Fibroblast of lung (primary cell): ENCODE measurements at regions not wholly inside any gene's neighbourhood (a gene's known extent, or its start where the extent isn't known, plus 50 kb on each side); places are given as distances from the start of the nearest gene placed in this dataset.

Experiments used
- EZH2 ChIP-seq: IDR thresholded peaks from 2 replicates; pipeline ENCODE4 v1.5.1; 2012; ENCODE audit warnings: low read length, control low read depth, mild to moderate bottlenecking; ENCODE audit errors: missing control alignments
- TF ChIP-seq, protein P1 (sequence below), 2 donors: IDR thresholded peaks in 1 of 2; conservative IDR thresholded peaks in 1 of 2; 1 replicate in 1 of 2; 2 replicates in 1 of 2; pipeline ENCODE4 v1.5.1; 2011 to 2012; ENCODE audit warnings: low read length in 2 of 2, control low read depth in 1 of 2, inconsistent platforms in 1 of 2, low read depth in 1 of 2, mild to moderate bottlenecking in 1 of 2

DNA sequence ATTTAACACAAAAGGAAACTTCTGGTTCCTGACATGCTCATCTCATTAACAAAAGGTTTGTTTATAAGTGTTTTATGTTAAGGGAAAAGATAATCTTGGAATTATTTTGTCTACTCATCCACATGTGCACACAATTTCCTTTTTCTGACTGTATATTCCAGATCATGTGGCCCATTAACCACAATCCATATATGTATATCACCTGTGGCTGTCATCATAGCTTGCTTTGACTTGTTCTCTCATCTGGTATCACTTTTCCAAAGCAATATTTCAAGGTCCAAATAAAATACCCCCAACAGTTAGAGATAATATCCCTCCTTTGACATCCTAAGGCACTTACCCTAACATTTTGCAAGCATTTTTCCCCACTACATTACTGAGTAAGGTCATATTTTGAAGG is 856.1 kb downstream of the CDH11 start:
- TF ChIP-seq, protein P1, sequence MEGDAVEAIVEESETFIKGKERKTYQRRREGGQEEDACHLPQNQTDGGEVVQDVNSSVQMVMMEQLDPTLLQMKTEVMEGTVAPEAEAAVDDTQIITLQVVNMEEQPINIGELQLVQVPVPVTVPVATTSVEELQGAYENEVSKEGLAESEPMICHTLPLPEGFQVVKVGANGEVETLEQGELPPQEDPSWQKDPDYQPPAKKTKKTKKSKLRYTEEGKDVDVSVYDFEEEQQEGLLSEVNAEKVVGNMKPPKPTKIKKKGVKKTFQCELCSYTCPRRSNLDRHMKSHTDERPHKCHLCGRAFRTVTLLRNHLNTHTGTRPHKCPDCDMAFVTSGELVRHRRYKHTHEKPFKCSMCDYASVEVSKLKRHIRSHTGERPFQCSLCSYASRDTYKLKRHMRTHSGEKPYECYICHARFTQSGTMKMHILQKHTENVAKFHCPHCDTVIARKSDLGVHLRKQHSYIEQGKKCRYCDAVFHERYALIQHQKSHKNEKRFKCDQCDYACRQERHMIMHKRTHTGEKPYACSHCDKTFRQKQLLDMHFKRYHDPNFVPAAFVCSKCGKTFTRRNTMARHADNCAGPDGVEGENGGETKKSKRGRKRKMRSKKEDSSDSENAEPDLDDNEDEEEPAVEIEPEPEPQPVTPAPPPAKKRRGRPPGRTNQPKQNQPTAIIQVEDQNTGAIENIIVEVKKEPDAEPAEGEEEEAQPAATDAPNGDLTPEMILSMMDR (conservative IDR thresholded peaks at IDR 0.05 in 1 of 2, IDR thresholded peaks at IDR 0.05 in 1 of 2; ENCODE audit: low read depth in 1 of 2, low read length in 2 of 2): no peak
- TF ChIP-seq EZH2: no peak
